GM21737 (cell line): ENCODE measurements at regions not wholly inside any gene's neighbourhood (a gene's known extent, or its start where the extent isn't known, plus 50 kb on each side); places are given as distances from the start of the nearest gene placed in this dataset.
"Not testable (repeated sequence)": the region's sequence is repeated elsewhere in the genome, so short reads cannot be mapped to it uniquely, and the experiment has no call there.

Experiments
- ATAC-seq: cut with Tn5 transposase; IDR thresholded peaks from one replicate; pipeline ENCODE4 v1.9.1; 2021; ENCODE audit warnings: mild to moderate bottlenecking, moderate library complexity; ENCODE audit not compliant: unreplicated experiment

DNA sequence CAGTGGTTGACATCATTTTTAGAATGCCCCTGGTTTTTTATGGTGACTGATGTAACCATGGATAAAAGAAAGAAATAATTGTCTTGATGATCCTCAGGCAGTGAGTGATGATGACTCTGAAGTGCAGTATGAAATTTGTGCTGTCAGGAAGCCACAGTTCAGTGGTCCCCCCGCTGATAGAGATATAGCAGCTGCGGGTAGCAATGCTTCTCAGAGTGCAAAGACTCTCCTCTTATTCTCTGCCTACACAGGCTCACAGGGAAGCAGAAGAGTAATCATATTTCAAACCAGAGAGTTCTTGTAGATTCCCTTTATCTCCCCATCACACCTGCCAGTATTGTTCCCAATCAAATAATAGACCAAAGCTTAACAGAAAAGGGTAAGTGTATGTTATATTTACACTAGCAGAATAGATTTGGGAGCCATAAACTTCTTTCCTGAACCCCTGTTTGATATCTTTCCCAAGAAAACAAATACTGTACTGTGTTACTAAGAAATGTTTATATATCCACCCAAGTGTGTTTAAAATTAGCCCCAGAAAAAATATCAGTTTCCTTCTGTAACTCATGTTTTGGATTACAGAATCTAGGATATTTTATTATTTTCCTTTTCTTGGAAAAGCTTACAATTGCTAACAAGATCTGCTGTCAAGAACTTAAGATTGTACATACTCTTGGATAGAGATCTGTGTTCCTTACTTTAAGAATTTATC, 1817.4 kb upstream of the FLRT2 start:
- no peak for ATAC-seq

DNA sequence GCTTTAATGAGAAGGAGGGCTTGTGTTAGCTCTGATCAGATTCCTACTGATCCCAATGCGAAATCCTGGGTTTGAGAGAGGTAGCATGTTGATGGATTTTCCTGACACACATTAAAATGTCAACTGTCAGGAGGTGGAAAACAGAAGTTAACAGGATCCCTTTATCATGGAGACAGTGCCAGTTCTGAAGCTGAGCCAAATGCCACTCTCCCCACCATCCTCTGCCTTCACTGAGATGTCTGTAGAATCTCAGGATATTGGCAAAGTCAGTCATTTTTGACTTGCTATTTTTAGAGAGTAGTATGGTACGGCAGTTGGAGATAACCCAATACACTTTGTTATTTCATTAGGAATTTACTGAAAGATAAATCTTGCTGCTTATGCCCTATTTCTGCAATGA, 1816.2 kb upstream of the FLRT2 start:
- no peak for ATAC-seq

DNA sequence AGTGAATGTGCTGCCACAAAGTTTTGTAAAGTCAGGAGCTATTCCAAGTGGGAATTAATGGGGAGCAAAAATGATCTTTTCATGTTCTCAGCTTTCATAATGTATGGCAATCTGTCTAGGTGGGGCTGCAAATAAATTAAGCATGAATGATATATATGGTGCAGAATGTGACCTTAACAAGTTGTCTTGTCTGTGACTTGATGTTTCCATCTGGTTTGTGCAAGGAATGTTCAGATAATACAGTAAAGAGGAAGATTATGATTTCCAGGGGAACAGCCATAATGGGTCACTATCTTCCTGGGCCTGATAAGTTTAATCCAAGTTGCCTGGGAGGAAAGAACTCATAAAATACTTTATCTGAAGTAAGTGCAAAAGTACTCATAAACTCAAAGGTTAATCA, 1815.8 kb upstream of the FLRT2 start:
- no peak for ATAC-seq

DNA sequence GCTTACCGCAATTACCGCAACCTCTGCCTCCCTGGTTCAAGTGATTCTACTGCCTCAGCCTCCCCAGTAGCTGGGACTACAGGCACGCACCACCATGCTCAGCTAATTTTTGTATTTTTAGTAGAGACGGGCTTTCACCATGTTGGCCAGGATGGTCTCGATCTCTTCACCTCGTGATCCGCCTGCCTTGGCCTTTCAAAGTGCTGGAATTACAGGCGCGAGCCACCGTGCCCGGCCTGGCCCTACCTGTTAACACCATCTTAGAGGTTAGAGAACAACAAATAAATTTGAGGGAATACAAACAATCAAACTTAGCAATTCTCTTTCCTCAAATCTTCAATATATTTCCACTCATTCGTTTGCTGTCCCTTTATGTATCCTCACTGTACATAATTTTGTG, 1810.5 kb upstream of the FLRT2 start:
- ATAC-seq: not testable (repeated sequence)

DNA sequence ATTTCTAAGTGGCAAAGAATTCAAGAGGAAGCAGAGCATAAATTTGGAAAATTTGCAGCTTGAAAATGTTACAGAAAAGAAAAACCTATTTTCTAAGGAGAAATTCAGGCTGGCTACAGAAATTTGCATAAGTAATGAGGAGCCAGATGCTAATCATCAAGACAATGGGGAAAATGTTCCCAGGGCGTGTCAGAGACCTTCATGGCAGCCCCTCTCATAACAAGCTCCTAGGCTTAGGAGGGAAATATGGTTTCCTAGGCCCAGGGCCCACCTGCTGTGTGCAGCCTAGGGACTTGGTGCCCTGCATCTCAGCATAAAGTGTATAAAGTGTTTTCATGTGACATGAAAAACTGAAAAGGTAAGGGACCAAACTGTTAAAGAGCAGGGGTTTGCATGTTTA, 1796.3 kb upstream of the FLRT2 start:
- no peak for ATAC-seq

DNA sequence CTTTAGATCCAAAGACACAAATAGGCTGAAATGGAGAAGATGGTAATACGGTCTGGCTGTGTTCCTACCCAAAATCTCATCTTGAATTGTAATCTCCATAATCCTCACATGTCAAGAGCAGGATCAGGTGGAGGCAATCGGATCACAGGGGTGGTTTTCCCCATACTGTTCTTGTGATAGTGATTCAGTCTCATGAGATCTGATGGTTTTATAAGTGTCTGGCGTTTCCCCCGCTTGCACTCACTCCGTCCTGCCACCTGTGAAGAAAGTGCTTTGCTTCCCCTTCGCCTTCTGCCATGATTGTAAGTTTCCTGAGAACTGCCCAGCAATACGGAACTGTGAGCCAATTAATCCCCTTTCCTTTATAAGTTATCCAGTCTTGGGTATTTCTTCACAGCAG, 1795.5 kb upstream of the FLRT2 start:
- no peak for ATAC-seq

DNA sequence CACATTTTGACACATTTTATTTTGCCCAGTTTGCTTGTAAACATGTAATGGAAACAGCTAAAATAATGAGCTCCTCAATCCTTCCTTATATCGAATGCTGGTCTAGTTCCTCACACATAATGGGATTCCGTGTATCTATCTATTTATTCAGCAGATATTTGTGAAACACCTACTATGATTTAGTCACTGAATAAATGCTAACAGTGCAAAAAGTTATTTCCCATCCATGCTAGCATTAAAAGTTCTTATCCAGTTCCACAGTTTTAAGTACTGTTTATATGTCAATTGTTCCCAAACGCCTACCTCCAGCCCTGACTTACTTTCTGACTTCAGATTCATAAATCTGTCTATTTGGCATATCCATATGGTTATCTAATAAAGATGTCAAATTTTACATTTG, 1788.7 kb upstream of the FLRT2 start:
- no peak for ATAC-seq

DNA sequence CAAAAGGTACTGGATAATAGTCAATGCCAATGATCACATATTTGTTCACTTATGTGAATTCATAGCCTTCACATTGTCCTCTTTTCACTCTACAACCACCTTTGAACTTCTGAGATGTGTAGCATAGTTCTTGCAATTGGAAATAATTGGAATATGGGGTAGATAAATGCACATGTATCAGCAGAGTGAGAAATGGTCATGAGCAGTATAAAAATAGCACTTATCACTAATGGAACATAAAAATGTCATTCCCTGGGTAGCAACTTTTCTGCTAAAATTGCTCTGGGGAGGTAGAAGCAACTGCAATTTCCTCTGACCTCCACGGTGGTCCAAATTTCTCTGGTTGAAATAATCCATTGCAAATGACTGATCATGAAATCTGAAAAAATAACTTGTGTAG, 1785.7 kb upstream of the FLRT2 start:
- no peak for ATAC-seq

DNA sequence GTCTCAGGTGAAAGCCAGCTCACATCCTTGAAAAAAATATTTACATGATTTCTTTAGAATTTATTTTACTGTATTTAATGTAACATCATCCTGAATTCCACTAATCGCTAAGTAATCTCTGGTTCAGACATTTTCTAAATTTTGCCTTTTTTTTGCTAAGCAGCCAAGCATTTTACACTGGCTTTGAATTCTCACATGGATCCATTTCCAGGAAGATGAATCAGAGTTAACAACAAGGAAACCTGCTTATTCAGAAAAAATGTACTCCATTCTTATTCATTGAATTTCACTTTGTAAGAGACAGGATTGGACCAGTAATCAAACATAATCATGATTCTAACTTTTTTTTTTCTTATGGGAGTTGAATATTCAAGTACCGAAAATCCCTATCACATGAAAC, 1785.1 kb upstream of the FLRT2 start:
- no peak for ATAC-seq

DNA sequence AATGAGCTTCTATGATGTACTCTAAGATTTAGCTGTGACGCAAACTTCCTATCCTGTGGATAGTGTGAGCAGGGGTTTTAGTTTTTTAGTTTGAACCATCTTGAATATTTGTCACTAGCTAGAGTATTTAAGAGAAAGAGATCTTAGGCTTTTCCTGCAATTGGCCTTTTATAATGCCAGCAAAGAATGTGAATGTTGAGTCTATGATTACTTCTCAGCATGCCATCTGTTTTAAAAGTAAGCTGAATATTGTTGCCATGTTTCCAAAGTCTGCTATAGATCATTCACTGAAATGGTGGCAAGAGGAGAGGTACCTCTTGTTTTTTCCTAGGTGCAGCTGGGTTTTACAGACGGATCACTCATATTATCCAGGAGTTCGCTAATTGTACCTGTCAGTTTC, 1783.6 kb upstream of the FLRT2 start:
- no peak for ATAC-seq

DNA sequence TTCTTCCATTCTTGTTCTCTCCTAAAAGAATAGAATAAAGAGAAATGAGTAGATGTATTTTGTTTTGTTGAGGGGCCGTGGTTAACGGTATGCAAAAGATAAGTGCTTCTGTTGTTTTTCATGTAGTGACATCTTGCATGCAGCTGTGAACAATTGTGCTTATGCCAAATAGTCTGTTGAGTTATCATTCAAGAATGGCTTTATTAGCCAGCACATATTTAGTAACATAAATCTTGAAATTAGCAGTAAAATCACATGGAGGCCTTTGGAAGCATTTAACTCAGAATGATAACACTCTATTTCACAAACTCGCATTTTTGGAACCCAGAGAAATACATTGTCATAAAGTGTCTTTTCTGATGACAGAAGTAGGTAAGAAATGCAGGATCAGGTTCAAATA, 1772.0 kb upstream of the FLRT2 start:
- ATAC-seq: no peak

DNA sequence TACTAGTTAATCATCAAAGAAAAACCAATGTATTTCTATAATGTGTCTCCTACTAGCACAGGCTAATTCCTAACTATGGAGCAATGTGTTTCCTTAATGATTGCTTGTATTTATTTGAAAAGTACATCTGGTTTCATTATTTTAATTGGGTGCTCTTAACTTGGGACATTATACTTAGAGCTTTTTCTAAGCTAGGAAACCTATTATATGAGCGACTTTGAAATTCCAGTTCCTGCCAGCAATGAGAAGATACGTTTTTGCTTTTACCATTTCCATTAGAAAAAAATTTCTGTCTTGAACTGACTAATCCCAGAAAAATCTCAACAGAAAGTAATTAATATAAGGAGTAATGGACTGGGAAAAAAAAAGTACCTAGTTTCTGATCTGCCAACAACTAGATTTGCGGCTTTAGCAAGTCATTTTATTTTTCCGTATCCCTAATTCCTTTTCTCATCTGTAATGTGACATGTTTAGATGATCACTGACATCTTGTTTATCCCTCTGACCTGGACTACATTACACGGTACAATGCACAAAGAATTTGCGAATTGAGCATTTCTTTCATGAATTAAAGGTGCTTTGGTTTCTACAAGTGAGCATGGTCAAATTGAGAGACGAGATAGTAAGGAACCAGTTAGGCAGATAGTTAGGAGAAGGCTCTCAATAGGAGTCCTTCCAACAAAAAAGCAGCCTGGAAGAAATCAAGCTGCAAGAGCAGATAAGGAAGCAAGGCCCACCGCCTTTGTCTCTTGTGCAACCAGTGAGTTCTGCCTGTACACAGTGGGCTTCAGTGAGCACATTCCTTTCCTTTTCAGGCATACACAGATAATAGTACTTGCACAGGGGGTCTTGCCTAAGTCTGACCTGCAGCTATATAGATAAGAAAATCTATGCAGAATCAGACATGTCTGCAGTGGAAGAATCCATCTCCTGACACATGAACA, 1765.0 kb upstream of the FLRT2 start:
- no peak for ATAC-seq

DNA sequence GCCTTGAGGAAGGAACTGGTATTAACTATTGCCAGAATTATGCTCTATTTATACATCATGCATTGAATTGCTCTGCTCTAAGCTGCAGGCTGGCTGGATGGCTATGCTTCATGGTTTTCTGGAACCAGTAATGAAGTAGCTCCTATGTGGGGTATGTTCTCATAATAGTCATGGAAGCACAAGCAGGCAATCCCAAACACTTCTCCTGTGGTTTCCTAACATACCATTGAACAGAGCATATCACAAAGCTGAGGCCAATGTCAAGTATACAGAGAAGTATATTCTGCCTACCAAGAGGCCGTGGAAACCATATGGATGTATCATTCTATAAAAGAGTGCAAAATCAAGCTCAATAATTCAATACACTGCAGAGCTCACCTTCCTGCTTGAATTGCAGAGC, 1752.4 kb upstream of the FLRT2 start:
- no peak for ATAC-seq

DNA sequence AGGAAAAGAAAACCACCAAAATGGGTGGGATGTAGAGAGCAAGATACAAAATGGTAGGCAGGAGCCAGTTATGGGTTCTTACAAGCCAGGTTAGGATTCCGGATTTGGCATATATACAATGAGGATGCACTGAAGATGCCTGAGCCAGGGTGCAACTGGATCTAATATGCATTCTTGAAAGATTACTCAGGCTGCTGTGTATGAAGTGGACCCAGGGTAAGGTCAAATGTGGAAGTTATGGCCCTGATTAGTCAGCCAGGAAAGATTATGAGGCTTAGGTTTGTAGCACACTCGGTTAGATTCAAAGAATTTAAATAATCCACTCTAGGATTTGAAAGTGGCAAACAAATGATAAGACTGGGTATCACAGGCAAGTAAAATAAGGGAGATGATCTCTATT, 1750.7 kb upstream of the FLRT2 start:
- no peak for ATAC-seq

DNA sequence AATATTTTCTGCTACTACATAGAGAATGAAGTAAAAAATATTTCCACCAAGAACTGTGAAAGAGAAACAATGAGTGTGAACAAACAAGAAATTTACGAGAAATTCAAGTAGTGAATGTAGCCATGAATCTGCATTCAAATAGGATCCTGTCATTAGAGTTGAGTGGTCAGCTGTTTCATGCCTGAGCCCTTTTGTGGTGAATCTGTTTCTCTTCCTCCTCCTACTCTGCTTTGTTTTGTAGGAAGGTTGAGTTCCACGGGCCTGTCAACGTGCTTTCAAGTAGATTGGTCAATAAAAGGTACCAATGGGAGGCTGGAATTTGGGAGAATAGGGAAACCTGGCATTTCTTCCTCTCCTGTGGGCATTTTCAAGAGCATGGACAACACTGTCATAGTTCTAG, 1749.6 kb upstream of the FLRT2 start:
- no peak for ATAC-seq

DNA sequence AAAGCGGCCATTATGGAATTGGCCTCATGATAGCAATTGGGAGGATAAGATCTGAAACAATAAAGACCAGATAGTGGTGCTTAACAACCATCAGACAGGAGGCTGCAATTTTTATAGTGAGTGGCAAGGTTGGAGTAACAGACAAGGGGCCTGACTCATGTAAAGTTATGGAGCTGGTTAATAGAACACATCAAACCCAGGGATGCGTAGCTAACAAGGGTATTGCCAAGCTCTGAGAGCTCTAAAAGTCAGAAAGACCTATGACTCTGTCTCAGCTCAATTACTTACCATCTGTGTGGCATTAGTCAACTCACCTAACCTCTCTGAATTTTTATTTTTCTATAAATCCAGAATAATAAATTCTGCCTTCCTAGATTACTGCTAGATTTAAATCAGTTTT, 1731.5 kb upstream of the FLRT2 start:
- no peak for ATAC-seq

DNA sequence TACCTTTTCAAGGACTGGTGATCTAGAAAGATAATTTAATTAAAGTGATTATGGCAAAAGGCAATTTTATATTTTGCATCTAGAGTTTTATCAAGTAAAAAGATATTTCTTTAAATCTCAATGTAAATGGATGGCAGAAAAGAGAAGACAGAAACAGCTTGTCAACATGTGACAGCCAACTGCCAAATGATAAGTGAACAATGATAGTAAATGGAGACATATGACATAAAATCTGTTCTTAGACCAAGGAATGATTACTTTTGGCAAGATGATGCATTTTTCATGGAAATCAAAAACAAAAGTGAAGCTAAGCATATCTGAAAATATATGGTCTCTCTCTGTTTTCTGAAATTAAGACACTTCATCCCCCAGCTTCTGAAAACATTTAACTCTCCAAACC, 1730.7 kb upstream of the FLRT2 start:
- no peak for ATAC-seq

DNA sequence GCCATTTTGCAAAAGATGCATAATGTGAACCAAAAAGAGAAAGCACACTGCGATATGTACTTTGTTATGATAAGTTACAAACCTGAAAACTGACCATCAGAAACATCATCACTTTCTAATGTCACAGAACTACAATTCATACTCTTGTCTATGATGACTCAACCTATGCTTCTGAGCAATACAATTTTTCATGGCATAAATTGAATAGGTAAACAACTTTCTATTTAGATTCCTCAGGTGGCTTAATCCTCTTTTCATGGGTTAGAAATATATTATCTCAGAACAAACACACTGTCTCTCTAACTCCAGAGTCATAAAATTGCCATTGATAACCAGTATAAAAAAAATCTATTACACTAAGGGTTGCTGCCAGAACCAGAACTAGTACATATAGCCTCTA, 1715.0 kb upstream of the FLRT2 start:
- ATAC-seq: no peak

DNA sequence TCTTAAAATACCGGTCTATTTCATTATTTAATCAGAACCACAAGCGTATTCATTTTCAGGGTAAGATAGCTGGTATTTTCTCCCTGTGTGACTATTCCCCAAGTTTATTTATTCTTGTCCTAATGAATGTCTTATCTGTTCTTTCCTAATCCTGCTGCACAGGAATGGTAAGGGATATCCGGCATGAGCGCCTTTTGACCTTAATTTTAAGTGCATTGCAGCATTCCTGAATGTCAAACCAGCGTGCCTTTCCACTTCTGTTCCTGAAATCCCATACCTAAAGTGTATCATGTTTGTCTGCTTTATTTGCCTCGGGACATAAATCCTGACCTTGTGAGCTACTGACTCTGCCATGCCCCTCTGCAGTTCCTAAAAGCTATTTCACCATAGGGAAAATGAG, 1713.2 kb upstream of the FLRT2 start:
- no peak for ATAC-seq

DNA sequence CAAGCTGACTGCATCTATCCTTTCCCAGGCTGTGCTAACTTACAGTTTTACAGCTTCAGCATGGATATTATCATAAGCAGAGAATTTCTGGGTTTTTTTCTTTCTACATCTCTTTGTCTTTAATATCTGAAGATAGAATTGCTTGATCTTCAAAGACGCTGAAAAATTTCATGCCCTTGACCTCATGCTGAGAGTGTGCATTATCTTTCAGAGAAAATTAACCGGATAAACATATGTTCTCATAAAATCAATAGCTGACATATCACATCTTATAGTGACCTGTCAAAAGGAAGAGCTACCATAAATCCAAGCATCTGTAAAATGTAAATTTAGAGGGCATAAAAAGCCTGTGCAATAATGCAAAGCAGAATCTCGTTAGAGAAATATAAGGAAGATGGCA, 1704.1 kb upstream of the FLRT2 start:
- ATAC-seq: no peak

DNA sequence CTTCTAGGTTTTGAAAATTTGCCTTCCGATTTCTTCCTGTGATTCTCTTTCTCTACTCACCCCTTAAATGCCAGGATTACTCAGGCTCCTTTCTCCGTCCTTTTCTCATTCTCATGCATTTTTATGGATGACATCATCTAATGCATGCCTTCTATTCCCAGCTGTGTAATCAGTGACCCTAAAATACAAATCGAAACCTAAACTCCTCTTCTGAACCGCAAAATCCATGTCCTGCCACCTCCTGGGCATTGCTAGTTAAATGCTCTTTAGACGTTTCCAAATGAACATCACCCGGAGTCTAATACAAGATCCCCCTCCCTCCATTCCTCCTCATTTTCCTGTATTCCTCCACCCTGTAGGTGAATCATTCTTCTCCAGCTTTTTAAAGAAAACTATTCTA, 1703.1 kb upstream of the FLRT2 start:
- no peak for ATAC-seq

DNA sequence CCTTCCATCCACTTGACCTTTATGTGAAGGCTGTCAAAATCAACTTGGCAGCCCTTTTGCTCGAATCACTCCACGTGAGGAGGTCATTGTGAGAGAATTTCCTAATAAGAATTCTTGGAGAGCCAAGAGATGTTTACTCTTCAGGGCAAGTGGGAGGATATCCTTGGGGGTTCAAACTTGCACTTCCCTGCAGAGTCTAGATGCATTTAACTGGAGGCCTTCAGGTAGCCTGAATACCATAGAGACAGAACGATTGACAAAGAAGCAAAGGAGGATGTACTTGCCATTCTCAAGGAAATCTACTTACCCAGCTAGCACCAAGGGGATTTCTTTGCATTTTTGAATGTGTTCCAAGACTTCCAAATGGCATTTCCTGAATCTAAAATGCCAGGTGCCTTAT, 1702.6 kb upstream of the FLRT2 start:
- ATAC-seq: no peak
